ENCODE measurements at regions not wholly inside any gene's neighbourhood (a gene's known extent, or its start where the extent isn't known, plus 50 kb on each side); places are given as distances from the start of the nearest gene placed in this dataset.
A peak's percentile ranks its signal among the peaks of the same experiment; 100 is the strongest.

DNA sequence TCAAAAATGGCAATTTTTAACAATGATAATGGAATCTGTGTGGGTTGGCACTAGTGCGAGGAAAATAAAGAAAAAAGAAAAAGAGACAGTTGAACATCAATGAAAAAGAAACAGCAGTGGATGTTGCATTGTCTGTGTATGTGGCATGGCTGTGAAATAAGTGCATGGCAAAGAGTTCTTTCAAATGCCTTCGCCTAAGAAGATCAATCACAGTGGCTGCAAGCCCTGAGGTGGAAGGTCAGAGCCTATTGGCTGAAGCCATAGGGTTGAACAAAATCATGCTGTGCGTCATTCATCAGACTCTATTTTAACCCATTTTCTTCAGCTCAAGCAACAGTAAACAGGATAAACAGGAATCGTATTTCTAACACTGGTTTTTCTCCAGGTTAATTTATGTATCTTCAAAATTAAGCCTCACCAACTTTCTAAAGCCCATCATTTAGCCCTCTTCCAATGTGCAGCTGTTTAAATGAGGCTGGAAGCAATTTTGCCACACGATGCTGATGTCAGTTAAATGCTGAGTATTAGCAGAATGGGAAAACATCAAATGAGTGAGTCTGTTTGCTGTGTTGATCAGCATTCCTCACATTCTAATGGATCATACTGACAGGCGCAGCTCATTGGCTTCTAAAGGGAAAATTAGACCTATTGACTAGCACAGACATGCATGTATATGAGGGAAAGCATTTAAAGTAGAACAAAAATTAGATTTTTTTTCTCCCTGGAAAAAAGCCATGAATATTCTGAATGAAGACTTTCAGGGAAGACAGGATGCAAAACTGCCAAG lies 955.9 kb upstream of the EYS start:
- CTCF ChIA-PET (ENCODE audit: partially characterized antibody): no interaction called here
- POLR2A ChIA-PET (ENCODE audit: partially characterized antibody): no interaction called here
- Mint-ChIP-seq H3K9me3 (peaks cover 0 to 12% (median 6%) of the 10 kb centered on the region in 8 donors), H3K27ac (no peak overlapping the region), H3K4me3 (no peak overlapping the region), H3K27me3 (no peaks in the 10 kb centered on the region), H3K4me1 (no peaks in the 10 kb centered on the region), H3K36me3 (no peaks in the 10 kb centered on the region)
- Histone ChIP-seq H3K4me1 (ENCODE audit: insufficient read depth, low read length) (no peaks in the 10 kb centered on the region), H3K4me3 (ENCODE audit: low read length in 2 of 2) (no peak overlapping the region), H3K27ac (ENCODE audit: low read depth, low read length) (no peak overlapping the region), H3K27me3 (ENCODE audit: insufficient read depth, low read length) (no peaks in the 10 kb centered on the region), H3K9me3 (ENCODE audit: control insufficient read depth in 1 of 2, low read length in 2 of 2) (no peaks in the 10 kb centered on the region), H3K36me3 (ENCODE audit: insufficient read depth, low read length) (no peaks in the 10 kb centered on the region)
- DNase-seq: no peak
- intact Hi-C loops (cut with micrococcal nuclease): no loop called here

DNA sequence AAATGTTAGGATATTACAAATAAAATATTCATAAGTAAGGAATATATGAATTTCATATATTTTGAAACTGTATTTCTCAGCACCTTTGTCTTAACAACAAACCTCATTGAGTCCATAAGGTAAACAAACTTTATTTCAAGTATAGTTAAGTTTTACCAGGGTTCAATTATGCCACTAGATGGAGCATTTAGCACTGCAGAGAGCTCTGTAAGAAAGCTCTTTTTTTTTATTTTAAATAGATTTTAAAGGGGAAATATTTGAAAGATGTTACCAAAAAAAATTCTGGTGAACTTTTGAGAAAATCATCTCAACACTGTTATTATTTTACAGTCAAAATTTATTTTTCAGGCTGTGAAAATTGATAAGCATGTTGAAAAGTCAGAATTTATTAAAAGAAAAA lies 955.2 kb upstream of the EYS start:
- intact Hi-C loops (cut with micrococcal nuclease): no loop called here
- Mint-ChIP-seq H3K4me3 (no peak overlapping the region), H3K4me1 (no peaks in the 10 kb centered on the region), H3K27ac (no peak overlapping the region), H3K27me3 (no peaks in the 10 kb centered on the region), H3K9me3 (peaks cover 0 to 14% (median 6%) of the 10 kb centered on the region in 8 donors), H3K36me3 (no peaks in the 10 kb centered on the region)
- Histone ChIP-seq H3K9me3 (ENCODE audit: control insufficient read depth in 1 of 2, low read length in 2 of 2) (no peaks in the 10 kb centered on the region), H3K36me3 (ENCODE audit: insufficient read depth, low read length) (no peaks in the 10 kb centered on the region), H3K4me3 (ENCODE audit: low read length in 2 of 2) (no peak overlapping the region), H3K27me3 (ENCODE audit: insufficient read depth, low read length) (no peaks in the 10 kb centered on the region), H3K4me1 (ENCODE audit: insufficient read depth, low read length) (no peaks in the 10 kb centered on the region), H3K27ac (ENCODE audit: low read depth, low read length) (no peak overlapping the region)
- DNase-seq: no peak
- CTCF ChIA-PET (ENCODE audit: partially characterized antibody): no interaction called here
- POLR2A ChIA-PET (ENCODE audit: partially characterized antibody): no interaction called here

DNA sequence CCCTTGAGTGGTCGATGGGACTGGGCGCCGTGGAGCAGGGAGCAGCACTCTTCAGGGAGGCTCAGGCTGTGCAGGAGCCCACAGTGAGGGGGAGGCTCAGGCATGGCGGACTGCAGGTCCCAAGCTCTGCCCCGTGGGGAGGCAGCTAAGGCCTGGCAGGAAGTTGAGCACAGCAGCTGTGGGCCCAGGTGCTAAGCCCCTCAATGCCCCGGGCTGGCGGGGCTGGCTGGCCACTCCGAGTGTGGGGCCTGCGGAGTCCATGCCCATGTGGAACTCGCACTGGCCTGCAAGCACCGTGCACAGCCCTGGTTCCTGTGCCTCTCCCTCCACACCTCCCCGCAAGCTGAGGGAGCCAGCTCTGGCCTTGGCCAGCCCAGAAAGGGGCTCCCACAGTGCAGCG lies 948.4 kb upstream of the EYS start:
- POLR2A ChIA-PET (ENCODE audit: partially characterized antibody): no interaction called here
- peaks cover 0 to 22% (median 16%) of the 10 kb centered on the region in 8 donors for H3K9me3 Mint-ChIP-seq
- H3K27me3 Mint-ChIP-seq: no peaks in the 10 kb centered on the region
- Histone ChIP-seq H3K36me3 (ENCODE audit: insufficient read depth, low read length) (no peaks in the 10 kb centered on the region), H3K27me3 (ENCODE audit: insufficient read depth, low read length) (no peaks in the 10 kb centered on the region), H3K4me3 (ENCODE audit: low read length in 2 of 2) (no peak overlapping the region), H3K4me1 (ENCODE audit: insufficient read depth, low read length) (no peaks in the 10 kb centered on the region), H3K27ac (ENCODE audit: low read depth, low read length) (no peak overlapping the region), H3K9me3 (ENCODE audit: control insufficient read depth in 1 of 2, low read length in 2 of 2) (no peaks in the 10 kb centered on the region)
- no peaks in the 10 kb centered on the region for H3K36me3 Mint-ChIP-seq
- no peak overlapping the region for H3K4me3 Mint-ChIP-seq
- no peak overlapping the region for H3K27ac Mint-ChIP-seq
- no peaks in the 10 kb centered on the region for H3K4me1 Mint-ChIP-seq
- intact Hi-C loops (cut with micrococcal nuclease): no loop called here
- DNase-seq: no peak
- CTCF ChIA-PET (ENCODE audit: partially characterized antibody): no interaction called here

DNA sequence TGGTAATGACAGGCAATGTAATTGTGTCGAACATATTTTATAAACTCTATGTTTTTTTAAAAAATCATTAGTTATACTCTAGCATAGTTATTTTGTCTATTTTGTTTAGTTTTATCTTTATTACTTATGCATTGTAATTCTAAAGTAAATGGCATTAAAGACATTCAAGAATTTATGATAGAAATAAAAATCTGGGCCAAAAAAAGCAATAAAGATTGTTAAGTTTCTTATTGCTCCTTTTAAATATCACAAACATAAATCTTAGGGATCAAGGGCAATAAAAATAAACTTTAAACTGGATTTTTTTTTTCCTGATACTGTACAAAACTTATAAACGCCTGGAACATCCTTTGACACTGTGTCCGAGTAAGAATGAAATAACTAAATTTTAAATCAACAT lies 931.5 kb upstream of the EYS start:
- ChIA-PET CTCF (ENCODE audit: partially characterized antibody) (no interaction called here), POLR2A (ENCODE audit: partially characterized antibody) (no interaction called here)
- Histone ChIP-seq H3K27ac (ENCODE audit: low read depth, low read length) (no peak overlapping the region), H3K27me3 (ENCODE audit: insufficient read depth, low read length) (no peaks in the 10 kb centered on the region), H3K9me3 (ENCODE audit: control insufficient read depth in 1 of 2, low read length in 2 of 2) (no peaks in the 10 kb centered on the region), H3K4me3 (ENCODE audit: low read length in 2 of 2) (no peak overlapping the region), H3K4me1 (ENCODE audit: insufficient read depth, low read length) (no peaks in the 10 kb centered on the region), H3K36me3 (ENCODE audit: insufficient read depth, low read length) (no peaks in the 10 kb centered on the region)
- H3K36me3 Mint-ChIP-seq: no peaks in the 10 kb centered on the region
- no peaks in the 10 kb centered on the region for H3K27me3 Mint-ChIP-seq
- H3K4me3 Mint-ChIP-seq: no peak overlapping the region
- no peaks in the 10 kb centered on the region for H3K4me1 Mint-ChIP-seq
- DNase-seq: no peak
- H3K27ac Mint-ChIP-seq: no peak overlapping the region
- peaks cover 0 to 13% (median 3%) of the 10 kb centered on the region in 8 donors for H3K9me3 Mint-ChIP-seq
- intact Hi-C loops (cut with micrococcal nuclease): no loop called here

DNA sequence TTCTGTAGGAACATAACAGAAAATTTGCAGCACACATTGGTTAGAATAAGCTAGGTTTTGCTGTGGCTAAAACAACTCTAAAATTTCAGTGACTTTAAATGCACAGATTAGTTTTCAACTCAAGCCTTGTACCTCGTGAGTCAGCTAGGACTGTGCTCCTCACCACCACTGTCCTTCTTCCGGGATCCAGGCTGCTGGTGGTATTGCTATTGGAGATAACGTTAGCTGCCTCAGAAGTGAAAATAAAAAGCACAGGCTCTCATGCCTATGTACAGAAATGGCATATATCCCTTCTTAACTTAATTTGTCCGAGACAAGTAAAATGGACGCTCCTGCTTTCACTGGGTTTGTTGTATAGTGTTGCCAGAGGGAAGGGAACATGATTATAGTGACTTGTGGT lies 931.1 kb upstream of the EYS start:
- Histone ChIP-seq H3K4me3 (ENCODE audit: low read length in 2 of 2) (no peak overlapping the region), H3K9me3 (ENCODE audit: control insufficient read depth in 1 of 2, low read length in 2 of 2) (no peaks in the 10 kb centered on the region), H3K4me1 (ENCODE audit: insufficient read depth, low read length) (no peaks in the 10 kb centered on the region), H3K27me3 (ENCODE audit: insufficient read depth, low read length) (no peaks in the 10 kb centered on the region), H3K36me3 (ENCODE audit: insufficient read depth, low read length) (no peaks in the 10 kb centered on the region), H3K27ac (ENCODE audit: low read depth, low read length) (no peak overlapping the region)
- ChIA-PET CTCF (ENCODE audit: partially characterized antibody) (no interaction called here), POLR2A (ENCODE audit: partially characterized antibody) (no interaction called here)
- Mint-ChIP-seq H3K4me1 (no peaks in the 10 kb centered on the region), H3K9me3 (peaks cover 0 to 13% (median 4%) of the 10 kb centered on the region in 8 donors), H3K36me3 (no peaks in the 10 kb centered on the region), H3K27ac (no peak overlapping the region), H3K27me3 (no peaks in the 10 kb centered on the region), H3K4me3 (no peak overlapping the region)
- intact Hi-C loops (cut with micrococcal nuclease): no loop called here
- no peak for DNase-seq

DNA sequence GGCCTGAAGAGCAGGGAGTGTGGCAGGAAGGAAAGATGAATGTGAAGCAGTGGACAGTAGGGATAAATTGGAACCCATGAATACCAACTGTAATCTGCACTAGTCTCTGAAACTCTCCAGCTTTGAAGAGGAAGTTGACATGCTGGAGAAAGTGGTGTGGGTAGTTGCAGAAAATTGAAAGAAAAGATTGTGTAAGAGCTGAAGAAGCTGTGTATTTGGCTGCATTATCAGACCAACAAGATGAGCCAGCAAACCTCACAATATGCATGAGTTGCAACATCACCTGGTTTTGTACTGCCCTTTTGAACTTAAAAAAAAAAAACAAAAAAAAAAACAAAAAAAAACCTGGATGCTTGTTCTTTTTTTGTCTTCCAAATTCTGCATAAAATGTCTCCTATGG lies 921.9 kb upstream of the EYS start:
- POLR2A ChIA-PET (ENCODE audit: partially characterized antibody): no interaction called here
- intact Hi-C loops (cut with micrococcal nuclease): no loop called here
- Histone ChIP-seq H3K27ac (ENCODE audit: low read depth, low read length) (no peak overlapping the region), H3K4me1 (ENCODE audit: insufficient read depth, low read length) (no peaks in the 10 kb centered on the region), H3K9me3 (ENCODE audit: control insufficient read depth in 1 of 2, low read length in 2 of 2) (no peaks in the 10 kb centered on the region), H3K4me3 (ENCODE audit: low read length in 2 of 2) (no peak overlapping the region), H3K27me3 (ENCODE audit: insufficient read depth, low read length) (no peaks in the 10 kb centered on the region), H3K36me3 (ENCODE audit: insufficient read depth, low read length) (no peaks in the 10 kb centered on the region)
- Mint-ChIP-seq H3K4me3 (no peak overlapping the region), H3K36me3 (no peaks in the 10 kb centered on the region), H3K9me3 (peaks cover 0 to 13% (median 6%) of the 10 kb centered on the region in 8 donors), H3K27ac (no peak overlapping the region), H3K27me3 (no peaks in the 10 kb centered on the region), H3K4me1 (no peaks in the 10 kb centered on the region)
- CTCF ChIA-PET (ENCODE audit: partially characterized antibody): no interaction called here
- DNase-seq: no peak

DNA sequence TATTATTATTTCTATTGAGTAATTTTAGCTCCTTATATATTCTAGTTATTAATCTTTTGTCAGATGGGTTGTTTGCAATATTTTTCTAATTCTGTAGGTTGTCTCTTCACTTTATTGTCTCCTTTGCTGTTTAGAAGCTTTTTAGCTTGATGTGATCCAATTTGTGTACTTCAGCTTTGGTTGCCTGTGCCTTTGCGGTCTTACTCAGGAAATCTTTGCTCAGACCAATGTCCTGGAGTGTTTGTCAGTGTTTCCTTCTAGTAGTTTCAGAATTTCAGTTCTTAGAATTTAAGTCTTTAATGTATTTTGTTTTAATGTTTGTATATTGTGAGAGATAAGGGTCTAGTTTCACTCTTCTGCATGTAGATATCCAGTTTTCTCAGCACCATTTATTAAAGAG lies 916.0 kb upstream of the EYS start:
- Mint-ChIP-seq H3K4me3 (no peak overlapping the region), H3K9me3 (peaks cover 0 to 9% (median 3%) of the 10 kb centered on the region in 8 donors), H3K27me3 (no peaks in the 10 kb centered on the region), H3K4me1 (no peaks in the 10 kb centered on the region), H3K27ac (peak overlapping the region in 1 of 7 donors; percentile 38), H3K36me3 (no peaks in the 10 kb centered on the region)
- DNase-seq: no peak
- intact Hi-C loops (cut with micrococcal nuclease): no loop called here
- Histone ChIP-seq H3K4me3 (ENCODE audit: low read length in 2 of 2) (no peak overlapping the region), H3K9me3 (ENCODE audit: control insufficient read depth in 1 of 2, low read length in 2 of 2) (no peaks in the 10 kb centered on the region), H3K27me3 (ENCODE audit: insufficient read depth, low read length) (no peaks in the 10 kb centered on the region), H3K36me3 (ENCODE audit: insufficient read depth, low read length) (no peaks in the 10 kb centered on the region), H3K27ac (ENCODE audit: low read depth, low read length) (no peak overlapping the region), H3K4me1 (ENCODE audit: insufficient read depth, low read length) (no peaks in the 10 kb centered on the region)
- ChIA-PET POLR2A (ENCODE audit: partially characterized antibody) (no interaction called here), CTCF (ENCODE audit: partially characterized antibody) (no interaction called here)

DNA sequence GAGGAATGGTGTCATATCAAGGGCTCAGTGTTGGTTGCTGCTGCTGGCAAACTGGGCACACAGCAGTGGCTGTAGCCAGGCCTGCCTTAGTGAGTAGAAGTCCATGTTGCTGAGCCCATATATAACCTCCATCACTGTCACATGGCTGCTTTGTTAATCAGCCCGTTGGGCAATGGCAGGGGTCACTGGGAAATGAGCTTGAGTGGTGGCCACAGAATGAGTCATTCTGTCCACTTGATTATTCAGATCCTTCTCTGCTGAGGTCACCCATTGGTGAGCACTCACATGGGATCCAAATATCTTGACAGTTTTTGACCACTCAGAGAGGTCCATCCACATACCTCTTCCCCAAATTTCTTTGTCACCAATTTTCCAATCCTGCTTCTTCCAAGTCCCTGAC lies 898.9 kb upstream of the EYS start:
- Mint-ChIP-seq H3K4me1 (no peaks in the 10 kb centered on the region), H3K9me3 (peaks cover 0 to 16% (median 9%) of the 10 kb centered on the region in 8 donors), H3K36me3 (no peaks in the 10 kb centered on the region), H3K27me3 (no peaks in the 10 kb centered on the region), H3K4me3 (no peak overlapping the region), H3K27ac (no peak overlapping the region)
- Histone ChIP-seq H3K27me3 (ENCODE audit: insufficient read depth, low read length) (no peaks in the 10 kb centered on the region), H3K36me3 (ENCODE audit: insufficient read depth, low read length) (no peaks in the 10 kb centered on the region), H3K27ac (ENCODE audit: low read depth, low read length) (no peak overlapping the region), H3K4me3 (ENCODE audit: low read length in 2 of 2) (no peak overlapping the region), H3K4me1 (ENCODE audit: insufficient read depth, low read length) (no peaks in the 10 kb centered on the region), H3K9me3 (ENCODE audit: control insufficient read depth in 1 of 2, low read length in 2 of 2) (no peaks in the 10 kb centered on the region)
- POLR2A ChIA-PET (ENCODE audit: partially characterized antibody): no interaction called here
- DNase-seq: no peak
- CTCF ChIA-PET (ENCODE audit: partially characterized antibody): no interaction called here
- intact Hi-C loops (cut with micrococcal nuclease): no loop called here
